ENCODE measurements at regions not wholly inside any gene's neighbourhood (a gene's known extent, or its start where the extent isn't known, plus 50 kb on each side); places are given as distances from the start of the nearest gene placed in this dataset.

DNA sequence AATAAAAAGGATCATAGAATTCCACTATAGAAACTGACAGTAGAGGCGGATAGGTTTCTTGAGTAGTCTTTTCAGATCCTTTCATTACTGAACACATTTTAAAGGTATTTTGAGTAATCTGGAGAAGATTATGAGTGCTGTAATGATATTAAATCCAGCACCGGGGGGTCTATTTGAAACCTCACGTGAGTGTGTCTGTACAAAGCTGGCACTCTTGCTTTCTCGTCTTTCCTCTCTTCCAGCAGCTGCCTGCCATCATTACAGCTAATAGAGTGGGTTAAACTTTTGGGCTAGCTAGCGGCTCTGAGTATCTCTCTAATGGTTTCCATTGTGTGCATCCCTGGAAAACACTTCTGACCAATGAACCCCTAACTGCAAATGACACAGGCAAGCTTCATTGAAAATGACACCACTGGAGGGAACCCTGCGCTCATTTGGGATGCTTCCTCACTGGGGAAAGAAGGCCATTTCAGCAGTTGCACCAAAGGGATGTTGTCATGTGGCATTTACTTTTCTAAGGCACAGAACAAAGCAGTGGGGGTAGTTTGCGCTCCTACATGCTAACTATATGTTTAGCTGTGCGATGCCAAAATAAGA, 101.0 kb downstream of the HRH4 start:
- DNase-seq (ENCODE audit: low read depth) = no peak

DNA sequence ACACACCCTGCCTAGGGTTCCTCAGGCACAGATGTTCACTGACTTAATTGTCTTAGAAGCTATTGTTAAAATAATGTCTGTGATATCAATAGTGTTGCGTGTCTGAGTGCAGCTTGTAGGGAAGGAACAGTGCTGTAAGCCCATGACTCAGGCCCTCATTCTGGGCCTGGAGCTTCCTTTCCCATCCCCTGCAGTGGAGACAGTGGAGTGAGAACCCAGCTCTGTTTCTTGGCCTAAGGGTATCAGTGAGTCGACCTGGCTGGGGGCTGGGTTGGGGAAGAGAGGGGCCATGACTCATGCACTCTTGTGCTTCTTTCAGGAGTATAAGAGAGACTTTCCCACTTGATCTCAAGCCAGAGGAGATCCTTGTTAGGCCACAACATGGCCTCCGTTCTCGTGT, 106.8 kb downstream of the HRH4 start:
- DNase-seq (ENCODE audit: low read depth) = no peak

DNA sequence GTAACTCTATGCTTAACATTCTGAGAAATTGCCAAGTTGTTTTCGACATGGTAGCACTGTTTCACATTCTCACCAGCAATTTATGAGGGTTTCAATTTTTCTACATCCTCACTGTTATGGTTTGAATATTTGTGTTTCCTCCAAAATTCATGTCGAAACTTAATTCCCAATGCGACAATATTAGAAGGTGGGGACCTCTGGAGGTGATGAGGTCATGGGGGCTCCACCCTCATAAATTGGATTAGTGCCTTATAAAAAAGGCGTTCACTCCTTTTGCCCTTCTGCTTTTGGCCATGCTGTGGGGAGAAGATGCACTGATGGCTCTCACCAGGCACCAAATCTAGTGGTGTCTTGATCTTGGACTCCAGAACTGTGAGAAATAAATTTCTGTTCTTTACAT, 110.3 kb downstream of the HRH4 start:
- no peak for DNase-seq (ENCODE audit: low read depth)

DNA sequence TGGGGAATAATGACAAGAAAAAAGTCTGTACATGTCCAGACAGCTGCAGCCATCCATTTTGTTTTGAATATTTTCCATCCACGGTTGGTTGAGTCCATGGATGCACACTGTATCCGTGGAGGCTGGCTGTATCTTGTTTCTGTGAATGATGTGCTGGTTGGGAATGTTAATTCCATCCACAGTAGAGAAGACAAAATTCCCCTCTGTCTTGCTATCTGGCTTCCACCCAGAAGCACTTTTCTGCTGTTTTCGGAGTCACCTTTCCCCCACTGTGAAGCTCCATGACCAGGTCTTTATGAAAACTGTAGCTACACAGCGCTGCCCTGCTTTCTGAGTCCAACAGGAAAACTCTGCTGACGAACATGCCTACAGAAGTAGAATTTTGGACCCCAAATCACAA, 122.3 kb downstream of the HRH4 start:
- no peak for DNase-seq (ENCODE audit: low read depth)

DNA sequence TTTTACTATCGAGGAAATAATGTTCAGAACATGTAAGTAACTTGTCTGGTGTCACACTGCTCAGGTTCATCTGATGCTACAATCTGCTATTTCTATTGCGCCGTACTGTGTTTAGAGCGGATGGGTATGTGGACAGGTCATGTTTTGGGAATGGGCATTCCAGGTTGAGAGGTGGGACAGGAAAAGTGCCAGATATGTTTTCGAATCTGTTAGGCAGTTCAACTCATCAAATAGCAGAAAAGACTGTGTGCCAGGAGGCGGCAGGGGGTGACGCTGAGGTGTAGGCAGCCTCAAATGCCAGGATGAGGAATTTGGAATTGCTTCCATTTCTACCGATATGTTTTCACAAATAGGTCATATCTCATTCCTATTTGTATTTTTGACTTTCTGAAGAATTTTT, 123.8 kb downstream of the HRH4 start:
- no peak for DNase-seq (ENCODE audit: low read depth)

DNA sequence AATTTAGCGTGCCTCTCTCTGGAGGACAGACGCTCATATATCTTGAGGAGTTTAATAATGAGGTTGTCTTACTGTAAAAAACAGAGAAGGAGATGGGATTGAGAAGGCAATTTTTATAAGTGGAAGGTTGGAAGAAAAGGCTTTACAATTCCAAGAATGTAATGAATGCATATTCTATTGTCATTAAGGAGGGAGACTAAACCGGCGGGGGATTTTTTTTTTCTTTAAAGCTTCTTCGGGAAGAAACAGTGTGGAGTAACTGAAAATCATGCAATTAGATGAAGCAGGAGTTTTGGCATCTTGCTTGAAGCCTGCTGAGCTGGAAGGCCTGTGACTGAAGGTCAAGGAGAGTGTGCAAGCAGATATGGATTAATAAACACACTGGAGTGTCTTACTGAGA, 124.4 kb downstream of the HRH4 start:
- no peak for DNase-seq (ENCODE audit: low read depth)

DNA sequence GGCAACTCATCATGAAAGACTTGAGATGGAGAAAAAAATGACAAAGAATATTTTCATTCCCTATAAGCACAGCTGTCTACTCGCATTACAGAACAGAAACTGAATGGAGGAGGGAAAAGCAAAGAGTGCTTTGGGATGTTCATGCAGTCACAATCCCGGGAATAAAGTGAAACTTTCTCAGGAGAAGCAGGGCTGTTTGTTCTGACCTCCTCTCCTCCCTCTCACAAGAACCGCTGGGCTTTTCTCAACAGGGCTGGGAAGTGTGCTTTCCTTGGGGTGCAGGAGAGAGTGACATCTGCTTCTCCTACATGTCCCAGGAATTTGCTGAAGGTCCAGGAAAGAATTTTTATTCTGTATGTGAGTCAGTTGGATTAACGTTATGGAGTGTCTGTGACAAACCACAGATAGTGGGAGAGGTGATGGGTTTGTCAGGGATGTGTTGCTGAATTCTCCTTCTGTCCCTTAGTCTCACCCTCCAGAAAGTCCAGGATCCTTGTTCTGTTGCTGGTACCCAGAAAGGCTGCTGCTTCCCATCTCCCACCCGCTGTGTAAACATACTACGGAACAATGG, 125.6 kb downstream of the HRH4 start:
- DNase-seq (ENCODE audit: low read depth) = peak; percentile 1

DNA sequence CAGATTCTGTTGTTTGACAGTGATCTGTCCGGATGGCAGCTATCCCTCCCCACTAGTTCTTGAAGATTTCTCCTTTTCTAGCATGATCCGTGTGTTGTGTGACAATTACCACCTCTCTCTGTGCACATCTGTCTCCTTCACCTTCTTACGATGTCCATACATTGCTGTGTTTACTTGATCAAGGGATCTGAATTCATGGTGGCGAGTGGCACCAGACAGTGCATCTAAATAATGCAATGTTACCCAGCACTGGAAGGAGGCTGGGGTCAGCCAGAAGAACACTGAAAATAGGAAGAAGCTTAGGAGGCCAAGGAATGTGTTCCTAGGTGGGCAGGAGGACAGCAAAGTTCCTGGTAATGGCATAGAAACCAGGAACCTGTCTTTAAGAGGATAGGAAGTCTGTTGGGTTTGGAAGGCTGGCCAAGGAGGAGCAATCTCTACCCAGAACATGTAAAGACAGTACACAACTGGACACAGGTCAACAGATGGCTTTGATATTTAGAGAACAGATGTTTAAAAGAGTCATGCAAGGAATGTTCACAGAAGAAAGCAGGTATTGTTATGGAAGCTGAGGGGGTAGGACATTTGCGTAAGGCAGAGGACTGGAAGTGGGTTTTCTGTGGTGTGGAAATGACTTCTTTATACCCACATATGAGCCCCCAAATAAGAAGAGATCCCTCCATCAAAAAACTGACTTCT, 126.4 kb downstream of the HRH4 start:
- no peak for DNase-seq (ENCODE audit: low read depth)

DNA sequence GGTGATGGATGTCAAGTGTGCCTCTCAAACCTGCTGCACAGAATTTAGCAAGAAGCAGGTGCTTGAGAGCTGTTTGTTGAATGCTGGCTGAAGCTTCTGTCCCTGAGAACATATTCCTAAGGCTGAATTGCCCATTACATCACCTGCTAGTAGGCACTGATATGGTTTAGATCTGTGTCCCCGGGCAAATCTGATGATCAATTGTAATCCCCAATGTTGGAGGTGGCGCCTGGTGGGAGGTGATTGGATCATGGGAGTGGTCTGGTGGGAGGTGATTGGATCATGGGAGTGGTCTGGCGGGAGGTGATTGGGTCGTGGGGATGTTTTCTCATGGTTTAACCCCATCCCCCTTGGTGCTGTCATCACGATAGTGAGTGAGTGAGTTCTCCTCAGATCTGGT, 128.0 kb downstream of the HRH4 start:
- no peak for DNase-seq (ENCODE audit: low read depth)

DNA sequence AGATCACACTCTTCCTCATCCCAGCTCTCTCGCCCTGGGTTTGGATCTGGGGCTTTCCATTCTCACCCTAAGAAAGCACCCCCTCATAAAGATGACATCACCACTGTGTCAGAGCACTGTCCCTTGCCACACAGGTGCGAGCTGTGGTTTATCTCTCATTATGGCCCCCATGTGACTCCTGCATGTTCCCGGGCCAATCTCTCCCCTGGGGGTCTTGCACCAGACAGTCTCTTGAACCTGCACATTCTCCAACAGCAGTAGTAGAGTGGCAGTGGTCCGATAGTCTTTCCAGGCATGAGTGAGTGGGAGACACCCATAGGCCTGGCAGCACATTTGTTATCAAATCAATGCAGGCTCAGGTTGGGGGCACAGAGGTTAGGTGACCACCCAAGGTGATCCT, 130.5 kb downstream of the HRH4 start:
- no peak for DNase-seq (ENCODE audit: low read depth)

DNA sequence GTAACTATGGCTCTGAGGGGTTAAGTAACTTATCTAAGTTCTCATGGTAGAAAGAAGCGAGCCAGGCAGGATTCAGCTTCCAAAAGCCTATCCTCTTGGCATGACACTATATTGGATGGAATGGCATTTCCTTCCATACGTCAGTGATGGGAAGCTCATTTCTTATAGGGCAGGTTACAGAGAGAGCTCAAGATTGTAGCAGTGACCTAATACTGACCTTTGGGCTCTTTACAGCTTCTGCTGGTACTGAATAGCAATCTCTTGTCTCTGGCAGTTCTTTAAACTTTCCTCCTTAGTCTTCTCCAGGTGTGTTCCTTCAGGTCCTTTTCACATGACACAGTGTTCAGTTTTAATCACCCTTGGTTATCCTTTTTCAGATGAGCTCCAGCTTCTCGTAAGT, 133.0 kb downstream of the HRH4 start:
- no peak for DNase-seq (ENCODE audit: low read depth)

DNA sequence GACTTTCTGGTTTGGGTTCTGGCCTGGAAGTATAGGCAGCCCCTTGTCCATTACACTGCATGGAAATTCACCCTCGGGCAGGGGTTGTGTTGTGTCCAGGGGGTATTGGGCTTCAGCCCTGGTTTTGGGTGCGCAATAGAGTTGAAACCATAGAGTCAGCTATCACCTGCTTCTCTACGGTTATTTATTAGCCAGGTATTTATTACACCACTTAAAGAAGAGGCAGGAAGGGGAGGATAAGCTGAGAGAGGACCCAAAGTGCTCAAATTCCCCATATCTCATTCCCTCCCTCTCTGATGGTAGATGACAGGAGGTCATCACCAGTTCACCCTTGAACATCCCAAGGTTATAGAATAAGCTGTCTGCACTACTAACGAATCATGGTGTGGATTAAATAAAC, 133.4 kb downstream of the HRH4 start:
- no peak for DNase-seq (ENCODE audit: low read depth)

DNA sequence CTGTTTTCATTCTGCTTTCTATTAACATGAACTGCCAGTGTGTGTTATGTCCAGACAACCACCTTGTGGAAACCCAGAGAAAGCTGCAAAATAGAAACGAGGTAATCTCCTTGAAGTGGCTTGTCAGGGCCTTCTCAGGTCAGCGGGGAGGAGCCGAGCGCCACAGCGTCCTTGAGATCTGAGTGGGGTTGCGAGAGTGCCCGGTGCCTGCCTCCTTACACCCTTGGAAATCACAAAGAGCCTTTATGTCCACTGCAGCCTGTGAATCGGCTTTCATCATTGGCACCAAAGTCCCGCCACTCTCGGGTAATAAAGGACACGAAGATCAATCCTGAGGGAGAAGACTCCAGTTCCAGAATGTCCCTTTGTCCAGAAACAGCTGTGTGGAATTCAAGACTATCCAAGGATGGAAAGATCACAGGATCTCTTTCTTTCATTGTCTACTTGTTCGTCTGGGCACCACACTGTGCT, 135.2 kb downstream of the HRH4 start:
- no peak for DNase-seq (ENCODE audit: low read depth)

DNA sequence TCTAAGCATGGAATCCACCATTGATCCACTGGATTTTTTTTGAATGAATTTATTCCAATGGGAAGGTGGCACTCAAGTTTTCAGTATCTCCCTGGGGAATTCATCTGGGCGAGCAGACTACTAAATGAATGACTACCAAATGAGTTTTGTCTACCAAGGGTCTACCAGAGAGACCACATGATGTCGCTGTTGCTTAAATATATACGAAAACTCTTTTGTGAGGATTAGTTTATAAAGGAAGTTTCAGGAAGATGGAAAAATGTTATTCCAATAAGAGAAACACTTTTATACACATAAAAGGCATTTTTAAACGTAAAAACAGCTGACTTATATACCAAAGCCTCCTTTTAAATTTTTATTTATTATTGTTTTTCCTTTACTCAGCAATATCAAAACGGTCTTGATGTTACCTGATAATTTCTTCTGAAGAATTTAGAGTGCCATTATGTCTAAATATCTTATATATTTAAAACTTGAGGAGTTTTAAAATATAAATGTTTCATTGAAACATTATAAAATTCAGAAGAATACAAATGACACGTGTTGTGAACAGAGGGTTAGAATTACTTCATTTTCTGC, 139.7 kb downstream of the HRH4 start:
- peak; percentile 69 for DNase-seq (ENCODE audit: low read depth)

DNA sequence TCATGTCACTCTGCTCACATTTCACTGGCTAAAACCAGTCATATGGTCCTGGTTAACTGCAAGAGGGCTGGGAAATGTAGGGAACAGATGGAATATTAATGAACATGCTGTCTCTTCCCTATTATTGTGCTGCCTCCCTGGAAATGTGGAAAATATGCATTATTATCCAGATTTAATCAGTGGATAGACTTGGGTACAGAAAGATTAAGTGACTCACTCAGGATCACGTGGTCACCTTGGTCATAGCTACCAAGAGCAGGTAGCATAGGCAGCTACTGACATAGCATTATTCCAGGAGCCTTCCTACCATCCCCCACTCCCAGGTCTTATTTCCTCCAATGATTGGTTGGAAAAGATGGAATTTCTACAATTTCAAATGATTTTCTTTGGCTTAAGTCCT, 141.1 kb downstream of the HRH4 start:
- no peak for DNase-seq (ENCODE audit: low read depth)

DNA sequence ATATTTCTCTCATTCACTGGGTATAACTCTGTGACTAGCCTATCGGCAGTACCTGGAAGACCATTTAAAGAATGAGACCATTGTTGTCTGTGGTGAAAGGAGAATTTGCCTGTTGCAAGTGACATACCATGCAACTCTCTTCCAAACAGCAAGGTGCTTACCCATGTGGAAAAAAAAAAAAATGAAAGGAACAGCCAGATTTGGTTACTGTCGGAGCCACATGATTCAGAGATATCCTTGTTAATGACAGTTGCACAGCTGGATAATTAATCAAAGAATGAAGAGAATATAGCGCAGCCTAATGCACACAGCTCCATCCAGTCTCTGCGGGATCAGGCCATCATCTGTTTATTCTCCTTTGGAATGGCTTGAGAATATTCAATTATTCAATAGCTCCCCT, 141.8 kb downstream of the HRH4 start:
- DNase-seq (ENCODE audit: low read depth) = no peak

DNA sequence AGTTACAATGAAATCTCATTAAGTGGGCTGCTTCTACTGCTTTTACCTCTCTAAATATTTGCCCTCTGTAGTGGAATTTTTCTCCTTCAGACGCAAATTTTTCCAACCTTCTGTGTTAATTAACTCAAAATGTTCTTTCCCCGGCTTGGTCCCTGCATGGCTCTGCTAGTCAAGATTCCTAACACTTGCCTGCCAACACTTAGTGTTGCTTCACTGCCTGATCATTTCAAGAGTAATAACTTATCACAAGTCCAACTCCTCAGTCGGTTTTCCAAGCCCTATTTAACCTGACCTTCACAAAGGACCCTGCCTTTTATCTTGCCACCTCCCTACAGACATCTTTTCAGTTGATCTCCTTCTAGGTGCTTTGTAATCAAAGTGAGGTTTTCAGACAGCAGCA, 142.7 kb downstream of the HRH4 start:
- no peak for DNase-seq (ENCODE audit: low read depth)

DNA sequence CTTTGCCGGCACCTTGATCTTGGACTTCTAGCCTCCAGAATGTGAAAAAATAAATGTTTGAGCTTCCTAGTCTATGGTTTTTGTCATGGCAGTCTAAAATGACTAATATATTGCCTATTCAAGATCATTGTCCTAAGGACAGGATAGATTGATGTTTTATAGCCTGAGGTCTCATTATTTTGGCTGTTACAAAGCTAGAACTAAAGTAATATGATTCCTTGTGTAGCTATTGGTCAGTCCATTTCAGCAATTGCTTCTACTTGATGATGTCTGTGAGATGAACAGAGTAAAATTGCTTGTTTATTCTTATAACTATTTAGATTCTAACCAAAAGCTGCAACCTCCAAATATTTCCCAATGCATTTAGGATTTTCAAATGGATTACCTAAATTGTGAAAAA, 145.0 kb downstream of the HRH4 start:
- DNase-seq (ENCODE audit: low read depth) = no peak

DNA sequence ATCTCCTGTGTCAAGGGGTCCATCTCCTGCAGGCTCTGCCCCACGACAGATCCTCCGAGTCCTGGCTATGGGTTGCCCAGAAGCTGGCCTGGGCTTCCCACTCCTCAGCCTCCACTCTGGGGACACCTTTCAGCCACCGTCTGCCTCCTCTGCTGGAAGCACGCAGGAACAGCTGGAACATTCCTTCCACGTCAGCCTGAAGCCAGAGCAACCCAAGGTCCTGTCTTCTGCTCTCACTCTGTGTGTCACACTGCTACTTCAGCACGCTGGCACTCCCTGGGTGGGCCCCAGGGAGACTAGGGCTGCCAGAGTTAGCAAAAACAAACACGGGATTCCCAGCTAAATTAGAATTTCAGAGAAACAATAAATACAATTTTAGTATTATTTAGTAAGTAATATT, 148.8 kb downstream of the HRH4 start:
- DNase-seq (ENCODE audit: low read depth) = no peak

DNA sequence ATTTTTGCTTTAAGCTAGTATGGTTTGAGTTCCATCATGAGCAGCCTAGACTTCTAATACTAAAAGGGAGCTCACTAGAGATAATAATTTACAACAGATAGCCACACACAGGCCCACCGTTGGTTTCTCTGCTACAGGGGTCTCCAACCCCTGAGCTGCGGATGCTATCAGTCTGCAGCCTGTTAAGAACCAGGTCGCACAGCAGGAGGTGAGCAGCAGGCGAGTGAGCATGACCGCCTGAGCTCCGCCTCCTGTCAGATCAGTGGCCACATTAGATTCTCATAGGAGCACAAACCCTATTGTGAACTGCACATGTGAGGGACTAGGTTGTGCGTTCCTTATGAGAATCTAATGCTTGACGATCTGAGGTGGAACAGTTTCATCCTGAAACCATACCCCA, 150.6 kb downstream of the HRH4 start:
- DNase-seq (ENCODE audit: low read depth) = no peak

DNA sequence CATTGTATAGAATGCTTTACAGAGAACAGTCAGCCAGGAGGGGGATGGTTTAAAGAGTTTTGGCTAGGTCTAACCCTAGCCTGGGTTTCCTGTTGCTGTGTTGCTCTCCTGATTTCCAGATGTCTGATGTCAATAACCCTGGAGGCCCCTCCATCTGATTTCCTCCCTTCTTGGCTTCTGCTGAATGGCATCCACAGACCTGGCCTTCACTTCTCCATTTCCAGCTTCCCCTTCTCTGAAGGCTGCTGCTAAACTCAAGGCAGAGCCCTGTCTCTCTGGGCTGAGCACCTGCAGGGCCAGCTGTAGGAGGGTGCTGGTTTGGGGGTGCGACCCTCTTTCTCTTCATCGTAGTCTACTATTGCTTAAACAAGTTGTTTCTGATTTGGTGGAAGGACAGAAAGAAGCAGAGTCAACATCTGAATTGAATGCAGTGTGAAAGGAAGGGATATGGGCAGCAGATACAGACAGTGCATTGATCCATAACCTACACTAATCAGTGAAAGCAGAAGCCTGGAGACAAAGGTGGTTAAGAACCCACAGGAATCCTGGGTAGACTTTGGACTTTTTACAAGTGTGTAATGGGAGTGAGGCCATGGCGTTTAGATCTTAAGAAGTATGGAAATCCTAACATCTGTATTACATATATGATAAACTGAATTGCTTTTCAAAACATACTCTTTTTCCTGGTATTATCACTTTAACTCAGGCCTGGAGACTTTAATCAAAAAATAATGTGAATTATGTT, 153.6 kb downstream of the HRH4 start:
- DNase-seq (ENCODE audit: low read depth) = no peak

DNA sequence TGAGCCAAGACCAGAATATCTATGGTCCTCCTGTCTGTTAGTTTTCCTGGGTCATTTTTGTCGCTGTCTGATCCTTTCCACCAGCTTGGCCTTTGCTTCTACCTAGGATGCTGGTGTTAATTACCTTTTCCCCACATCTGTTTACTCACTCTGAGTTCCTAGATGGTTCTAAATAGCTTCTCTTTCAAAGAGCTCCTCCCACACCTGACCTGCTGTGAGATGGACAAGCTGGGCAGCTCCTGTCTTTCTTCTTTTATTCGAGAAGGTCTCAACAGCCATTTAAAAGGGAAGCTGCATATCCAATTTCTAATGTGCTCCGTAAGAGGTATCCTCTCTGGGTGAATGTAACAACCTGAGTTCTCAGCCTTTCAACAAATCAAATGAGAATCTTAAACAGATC, 156.2 kb downstream of the HRH4 start:
- no peak for DNase-seq (ENCODE audit: low read depth)

Data from myocyte (in vitro differentiated cells).